ENCODE measurements at regions not wholly inside any gene's neighbourhood (a gene's known extent, or its start where the extent isn't known, plus 50 kb on each side); places are given as distances from the start of the nearest gene placed in this dataset.

DNA sequence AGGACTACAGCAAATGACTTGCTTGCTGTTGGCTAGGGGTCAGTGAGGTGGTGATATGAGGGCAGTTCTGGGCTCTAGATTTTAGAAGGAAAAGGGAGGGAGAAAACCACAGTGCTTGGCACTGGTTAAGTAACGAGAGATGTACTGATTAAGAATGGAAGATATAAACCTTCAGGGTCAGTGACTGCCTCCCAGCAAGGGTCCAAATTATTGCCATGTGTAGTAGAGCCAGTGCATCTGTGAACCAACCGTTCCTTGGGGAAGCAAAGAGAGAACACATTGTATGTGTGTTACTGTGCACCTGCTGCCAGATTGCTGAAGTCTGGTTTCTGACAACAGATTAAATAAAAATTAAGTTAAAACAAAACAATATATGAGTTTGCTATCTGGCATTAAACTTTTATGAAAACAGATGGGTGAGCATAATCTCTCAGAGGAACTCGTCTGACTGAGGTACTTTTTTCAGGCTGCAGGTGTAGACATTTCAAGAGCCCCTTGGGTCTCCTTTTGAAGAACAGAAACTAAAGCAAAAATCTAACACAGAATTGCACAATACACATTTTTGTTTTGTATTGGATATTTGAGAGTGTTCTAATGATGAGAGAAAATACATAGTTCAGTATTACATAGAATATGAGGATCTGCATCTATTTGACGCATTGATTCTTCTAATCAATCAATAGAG is 1120.6 kb downstream of the SORCS3 start:
- no peak for ATAC-seq
- TF ChIP-seq, protein P1, sequence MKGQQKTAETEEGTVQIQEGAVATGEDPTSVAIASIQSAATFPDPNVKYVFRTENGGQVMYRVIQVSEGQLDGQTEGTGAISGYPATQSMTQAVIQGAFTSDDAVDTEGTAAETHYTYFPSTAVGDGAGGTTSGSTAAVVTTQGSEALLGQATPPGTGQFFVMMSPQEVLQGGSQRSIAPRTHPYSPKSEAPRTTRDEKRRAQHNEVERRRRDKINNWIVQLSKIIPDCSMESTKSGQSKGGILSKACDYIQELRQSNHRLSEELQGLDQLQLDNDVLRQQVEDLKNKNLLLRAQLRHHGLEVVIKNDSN (CRISPR knock-in tag; IDR thresholded peaks at IDR 0.05), result no peak
- TF ChIP-seq, protein P2, sequence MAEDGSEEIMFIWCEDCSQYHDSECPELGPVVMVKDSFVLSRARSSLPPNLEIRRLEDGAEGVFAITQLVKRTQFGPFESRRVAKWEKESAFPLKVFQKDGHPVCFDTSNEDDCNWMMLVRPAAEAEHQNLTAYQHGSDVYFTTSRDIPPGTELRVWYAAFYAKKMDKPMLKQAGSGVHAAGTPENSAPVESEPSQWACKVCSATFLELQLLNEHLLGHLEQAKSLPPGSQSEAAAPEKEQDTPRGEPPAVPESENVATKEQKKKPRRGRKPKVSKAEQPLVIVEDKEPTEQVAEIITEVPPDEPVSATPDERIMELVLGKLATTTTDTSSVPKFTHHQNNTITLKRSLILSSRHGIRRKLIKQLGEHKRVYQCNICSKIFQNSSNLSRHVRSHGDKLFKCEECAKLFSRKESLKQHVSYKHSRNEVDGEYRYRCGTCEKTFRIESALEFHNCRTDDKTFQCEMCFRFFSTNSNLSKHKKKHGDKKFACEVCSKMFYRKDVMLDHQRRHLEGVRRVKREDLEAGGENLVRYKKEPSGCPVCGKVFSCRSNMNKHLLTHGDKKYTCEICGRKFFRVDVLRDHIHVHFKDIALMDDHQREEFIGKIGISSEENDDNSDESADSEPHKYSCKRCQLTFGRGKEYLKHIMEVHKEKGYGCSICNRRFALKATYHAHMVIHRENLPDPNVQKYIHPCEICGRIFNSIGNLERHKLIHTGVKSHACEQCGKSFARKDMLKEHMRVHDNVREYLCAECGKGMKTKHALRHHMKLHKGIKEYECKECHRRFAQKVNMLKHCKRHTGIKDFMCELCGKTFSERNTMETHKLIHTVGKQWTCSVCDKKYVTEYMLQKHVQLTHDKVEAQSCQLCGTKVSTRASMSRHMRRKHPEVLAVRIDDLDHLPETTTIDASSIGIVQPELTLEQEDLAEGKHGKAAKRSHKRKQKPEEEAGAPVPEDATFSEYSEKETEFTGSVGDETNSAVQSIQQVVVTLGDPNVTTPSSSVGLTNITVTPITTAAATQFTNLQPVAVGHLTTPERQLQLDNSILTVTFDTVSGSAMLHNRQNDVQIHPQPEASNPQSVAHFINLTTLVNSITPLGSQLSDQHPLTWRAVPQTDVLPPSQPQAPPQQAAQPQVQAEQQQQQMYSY (CRISPR knock-in tag; IDR thresholded peaks at IDR 0.05), result no peak
- no peak for TF ChIP-seq ZNF263 (CRISPR knock-in tag; IDR thresholded peaks at IDR 0.05; ENCODE audit: low read depth)
- TF ChIP-seq, protein P3, sequence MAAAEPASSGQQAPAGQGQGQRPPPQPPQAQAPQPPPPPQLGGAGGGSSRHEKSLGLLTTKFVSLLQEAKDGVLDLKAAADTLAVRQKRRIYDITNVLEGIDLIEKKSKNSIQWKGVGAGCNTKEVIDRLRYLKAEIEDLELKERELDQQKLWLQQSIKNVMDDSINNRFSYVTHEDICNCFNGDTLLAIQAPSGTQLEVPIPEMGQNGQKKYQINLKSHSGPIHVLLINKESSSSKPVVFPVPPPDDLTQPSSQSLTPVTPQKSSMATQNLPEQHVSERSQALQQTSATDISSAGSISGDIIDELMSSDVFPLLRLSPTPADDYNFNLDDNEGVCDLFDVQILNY (CRISPR knock-in tag; IDR thresholded peaks at IDR 0.05), result no peak
- TF ChIP-seq TP53 (CRISPR knock-in tag; IDR thresholded peaks at IDR 0.05), result no peak
- TF ChIP-seq, protein P4, sequence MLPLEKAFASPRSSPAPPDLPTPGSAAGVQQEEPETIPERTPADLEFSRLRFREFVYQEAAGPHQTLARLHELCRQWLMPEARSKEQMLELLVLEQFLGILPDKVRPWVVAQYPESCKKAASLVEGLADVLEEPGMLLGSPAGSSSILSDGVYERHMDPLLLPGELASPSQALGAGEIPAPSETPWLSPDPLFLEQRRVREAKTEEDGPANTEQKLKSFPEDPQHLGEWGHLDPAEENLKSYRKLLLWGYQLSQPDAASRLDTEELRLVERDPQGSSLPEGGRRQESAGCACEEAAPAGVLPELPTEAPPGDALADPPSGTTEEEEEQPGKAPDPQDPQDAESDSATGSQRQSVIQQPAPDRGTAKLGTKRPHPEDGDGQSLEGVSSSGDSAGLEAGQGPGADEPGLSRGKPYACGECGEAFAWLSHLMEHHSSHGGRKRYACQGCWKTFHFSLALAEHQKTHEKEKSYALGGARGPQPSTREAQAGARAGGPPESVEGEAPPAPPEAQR (CRISPR knock-in tag; IDR thresholded peaks at IDR 0.05), result no peak
- no peak for TF ChIP-seq SMAD4 (CRISPR knock-in tag; IDR thresholded peaks at IDR 0.05)
- TF ChIP-seq, protein P5, sequence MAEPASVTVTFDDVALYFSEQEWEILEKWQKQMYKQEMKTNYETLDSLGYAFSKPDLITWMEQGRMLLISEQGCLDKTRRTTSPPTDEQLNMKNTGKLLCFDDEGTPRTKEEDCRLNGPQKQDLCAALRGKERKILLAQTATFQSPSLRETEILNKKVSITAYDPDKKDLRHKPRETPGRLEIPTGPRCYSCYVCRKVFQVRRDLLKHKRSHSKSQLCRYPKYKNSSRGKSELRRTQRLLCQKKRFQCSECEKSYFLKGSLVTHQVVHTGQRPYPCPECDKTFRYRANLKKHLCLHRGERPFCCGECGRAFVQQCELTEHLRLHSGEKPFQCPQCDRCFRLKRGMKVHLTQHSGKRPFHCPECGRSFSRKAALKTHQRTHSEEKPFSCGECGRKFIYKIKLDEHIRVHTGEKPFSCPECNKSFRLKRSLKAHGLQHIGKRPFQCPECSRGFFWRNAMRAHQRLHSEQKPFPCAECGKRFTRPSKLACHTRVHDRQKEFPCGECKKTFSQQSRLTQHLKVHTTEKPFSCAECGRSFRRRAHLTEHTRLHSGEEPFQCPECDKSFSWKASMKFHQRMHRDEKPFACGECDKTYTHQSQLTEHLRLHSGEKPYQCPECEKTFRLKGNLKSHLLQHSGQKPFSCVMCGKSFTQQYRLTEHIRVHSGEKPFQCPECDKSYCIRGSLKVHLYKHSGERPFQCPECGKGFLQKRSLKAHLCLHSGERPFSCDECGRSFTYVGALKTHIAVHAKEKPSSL (CRISPR knock-in tag; conservative IDR thresholded peaks at IDR 0.05), result no peak
- TF ChIP-seq, protein P6, sequence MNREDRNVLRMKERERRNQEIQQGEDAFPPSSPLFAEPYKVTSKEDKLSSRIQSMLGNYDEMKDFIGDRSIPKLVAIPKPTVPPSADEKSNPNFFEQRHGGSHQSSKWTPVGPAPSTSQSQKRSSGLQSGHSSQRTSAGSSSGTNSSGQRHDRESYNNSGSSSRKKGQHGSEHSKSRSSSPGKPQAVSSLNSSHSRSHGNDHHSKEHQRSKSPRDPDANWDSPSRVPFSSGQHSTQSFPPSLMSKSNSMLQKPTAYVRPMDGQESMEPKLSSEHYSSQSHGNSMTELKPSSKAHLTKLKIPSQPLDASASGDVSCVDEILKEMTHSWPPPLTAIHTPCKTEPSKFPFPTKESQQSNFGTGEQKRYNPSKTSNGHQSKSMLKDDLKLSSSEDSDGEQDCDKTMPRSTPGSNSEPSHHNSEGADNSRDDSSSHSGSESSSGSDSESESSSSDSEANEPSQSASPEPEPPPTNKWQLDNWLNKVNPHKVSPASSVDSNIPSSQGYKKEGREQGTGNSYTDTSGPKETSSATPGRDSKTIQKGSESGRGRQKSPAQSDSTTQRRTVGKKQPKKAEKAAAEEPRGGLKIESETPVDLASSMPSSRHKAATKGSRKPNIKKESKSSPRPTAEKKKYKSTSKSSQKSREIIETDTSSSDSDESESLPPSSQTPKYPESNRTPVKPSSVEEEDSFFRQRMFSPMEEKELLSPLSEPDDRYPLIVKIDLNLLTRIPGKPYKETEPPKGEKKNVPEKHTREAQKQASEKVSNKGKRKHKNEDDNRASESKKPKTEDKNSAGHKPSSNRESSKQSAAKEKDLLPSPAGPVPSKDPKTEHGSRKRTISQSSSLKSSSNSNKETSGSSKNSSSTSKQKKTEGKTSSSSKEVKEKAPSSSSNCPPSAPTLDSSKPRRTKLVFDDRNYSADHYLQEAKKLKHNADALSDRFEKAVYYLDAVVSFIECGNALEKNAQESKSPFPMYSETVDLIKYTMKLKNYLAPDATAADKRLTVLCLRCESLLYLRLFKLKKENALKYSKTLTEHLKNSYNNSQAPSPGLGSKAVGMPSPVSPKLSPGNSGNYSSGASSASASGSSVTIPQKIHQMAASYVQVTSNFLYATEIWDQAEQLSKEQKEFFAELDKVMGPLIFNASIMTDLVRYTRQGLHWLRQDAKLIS (CRISPR knock-in tag; IDR thresholded peaks at IDR 0.05; ENCODE audit: borderline replicate concordance), result no peak
- no peak for TF ChIP-seq ZNF416 (CRISPR knock-in tag; IDR thresholded peaks at IDR 0.05)
- TF ChIP-seq ZNF317 (CRISPR knock-in tag; IDR thresholded peaks at IDR 0.05; ENCODE audit: borderline replicate concordance, low read depth), result no peak
- ChIA-PET CTCF (no interaction called here), POLR2A (no interaction called here)
- no peak overlapping the region for H3K4me3 Mint-ChIP-seq
- no peaks in the 10 kb centered on the region for H3K27me3 Mint-ChIP-seq (ENCODE audit: low read depth)
- peaks cover 4% of the 10 kb centered on the region; the same call in 1 of the 2 replicates for H3K9me3 Mint-ChIP-seq
- H3K4me1 Mint-ChIP-seq, result peaks cover 6% of the 10 kb centered on the region; the same call in 1 of the 2 replicates
- no peak overlapping the region for H3K27ac Mint-ChIP-seq
- H3K36me3 Mint-ChIP-seq, result no peaks in the 10 kb centered on the region
- DNase-seq (ENCODE audit: low spot score), result no peak
